B cell (primary cell): ENCODE measurements at regions not wholly inside any gene's neighbourhood (a gene's known extent, or its start where the extent isn't known, plus 50 kb on each side); places are given as distances from the start of the nearest gene placed in this dataset.
"Not testable (repeated sequence)": the region's sequence is repeated elsewhere in the genome, so short reads cannot be mapped to it uniquely, and the experiment has no call there.

Experiments
- ATAC-seq: fragments of 200-7000 bp; cut with Tn5 transposase; one replicate; pipeline ENCODE4 v1.10.0; 2021; ENCODE audit warnings: low read depth, mild to moderate bottlenecking, moderate number of reproducible peaks, moderate library complexity
- CTCF ChIA-PET: fragments of 350-600 bp; sonication (Branson Sonifier 250); formaldehyde crosslinking; loops from one replicate; lab custom pipeline; 2021; ENCODE audit warnings: antibody characterized with exemption, inconsistent platforms; lab: Charles Lee
- POLR2A ChIA-PET: fragments of 350-600 bp; sonication (Branson Sonifier 250); formaldehyde crosslinking; loops from one replicate; lab custom pipeline; 2021; ENCODE audit warnings: antibody characterized with exemption; lab: Charles Lee
- DNase-seq: peaks from one replicate; pipeline ENCODE4 v3.0.0; 2013
- H2AFZ ChIP-seq: 2 replicates; pipeline ENCODE4 v1.6.1; 2012; ENCODE audit warnings: mild to moderate bottlenecking, low read depth, low read length; ENCODE audit not compliant: insufficient read depth, poor library complexity, severe bottlenecking
- H3K27ac ChIP-seq, 2 donors: 1 replicate in 1 of 2; 2 replicates in 1 of 2; pipeline ENCODE4 v1.5.1; 2012 to 2013; ENCODE audit warnings: low read length in 2 of 2, mild to moderate bottlenecking in 2 of 2, moderate library complexity in 1 of 2
- H3K27me3 ChIP-seq, 4 experiments: fragments of 200-600 bp in 1 of 4; sonication (generic) in 1 of 4; replicated peaks in 1 of 4; 1 replicate in 2 of 4; 2 replicates in 2 of 4; pipeline versions ENCODE4 v1.6.1 to v1.7.0; 2013 to 2016; ENCODE audit warnings: low read length in 3 of 4, mild to moderate bottlenecking in 2 of 4, mixed read lengths in 1 of 4, moderate library complexity in 1 of 4; ENCODE audit not compliant: insufficient read depth in 4 of 4, control insufficient read depth in 3 of 4; ENCODE audit errors: control extremely low read depth in 1 of 4
- H3K36me3 ChIP-seq, 2 experiments: replicated peaks in 1 of 2; 1 replicate in 1 of 2; 2 replicates in 1 of 2; pipeline versions ENCODE4 v1.6.1 to v1.7.1; 2013; ENCODE audit warnings: low read length in 1 of 2; ENCODE audit not compliant: insufficient read depth in 2 of 2, control insufficient read depth in 1 of 2; ENCODE audit errors: control extremely low read depth in 1 of 2, extremely low read depth in 1 of 2
- H3K4me1 ChIP-seq, 2 donors: fragments of 200-600 bp in 1 of 2; sonication (generic) in 1 of 2; 1 replicate in 1 of 2; 2 replicates in 1 of 2; pipeline versions ENCODE4 v1.5.1 to v1.6.1; 2013 to 2017; ENCODE audit warnings: low read length in 2 of 2; ENCODE audit not compliant: control insufficient read depth in 2 of 2, insufficient read depth in 2 of 2
- H3K4me2 ChIP-seq: replicated peaks from 2 replicates; pipeline ENCODE3; 2012; ENCODE audit warnings: mild to moderate bottlenecking, low read depth, low read length; ENCODE audit not compliant: poor library complexity, severe bottlenecking
- H3K4me3 ChIP-seq, 5 experiments: fragments of 200-600 bp in 1 of 5; sonication (generic) in 1 of 5; 1 replicate in 3 of 5; 2 replicates in 2 of 5; pipeline versions ENCODE4 v1.5.1 to v1.7.0; 2011 to 2016; ENCODE audit warnings: low read length in 4 of 5, mild to moderate bottlenecking in 4 of 5, low read depth in 2 of 5, control low read depth in 1 of 5, moderate library complexity in 1 of 5; ENCODE audit not compliant: insufficient read depth in 1 of 5; ENCODE audit errors: control extremely low read depth in 1 of 5, extremely low read depth in 1 of 5
- H3K79me2 ChIP-seq: fragments of 200-600 bp; sonication (generic); one replicate; pipeline ENCODE4 v1.6.0; 2016; ENCODE audit warnings: low read length; ENCODE audit not compliant: control insufficient read depth, insufficient read depth
- H3K9ac ChIP-seq: fragments of 200-600 bp; sonication (generic); 2 replicates; pipeline ENCODE4 v1.6.1; 2017; ENCODE audit warnings: mild to moderate bottlenecking, low read length, moderate library complexity
- H3K9me3 ChIP-seq, 3 donors: one replicate each; pipeline versions ENCODE4 v1.6.1 to v1.7.1; 2013; ENCODE audit warnings: low read length in 2 of 3; ENCODE audit not compliant: control insufficient read depth in 2 of 3, insufficient read depth in 1 of 3; ENCODE audit errors: control extremely low read depth in 1 of 3
- H4K20me1 ChIP-seq: 2 replicates; pipeline ENCODE4 v1.6.0; 2012; ENCODE audit warnings: mild to moderate bottlenecking, low read length; ENCODE audit not compliant: insufficient read depth, control insufficient read depth, poor library complexity, severe bottlenecking
- H3K27ac Mint-ChIP-seq: one replicate; pipeline ENCODE4 v1.8.0; 2021; ENCODE audit warnings: mixed read lengths
- H3K27me3 Mint-ChIP-seq: one replicate; pipeline ENCODE4 v1.8.0; 2021; ENCODE audit warnings: mixed read lengths
- H3K4me1 Mint-ChIP-seq: one replicate; pipeline ENCODE4 v1.8.0; 2021; ENCODE audit warnings: mixed read lengths
- H3K4me3 Mint-ChIP-seq: one replicate; pipeline ENCODE4 v1.8.0; 2021; ENCODE audit warnings: mixed read lengths
- H3K9me3 Mint-ChIP-seq: one replicate; pipeline ENCODE4 v1.8.0; 2022; ENCODE audit warnings: mixed read lengths; ENCODE audit not compliant: insufficient read depth
- CTCF ChIP-seq: fragments of 200-600 bp; IDR thresholded peaks from one replicate; pipeline ENCODE4 v1.8.0; 2022; ENCODE audit warnings: antibody characterized with exemption, mild to moderate bottlenecking
- EZH2 ChIP-seq: IDR thresholded peaks from 2 replicates; pipeline ENCODE4 v1.6.1; 2012; ENCODE audit warnings: borderline replicate concordance, low read depth, mild to moderate bottlenecking, moderate library complexity, low read length; ENCODE audit not compliant: insufficient read depth, poor library complexity, severe bottlenecking
- WGBS: methylation state at CpG from one replicate; pipeline ENCODE4 v1.1.5; 2013; ENCODE audit warnings: missing lambda C conversion rate; ENCODE audit not compliant: insufficient coverage; 5-methylcytosine and 5-hydroxymethylcytosine counted together
- intact Hi-C: fragments of 100-400 bp; cut with micrococcal nuclease; formaldehyde crosslinking; loops from one replicate; pipeline ENCODE4 v1.10.0; 2022

DNA sequence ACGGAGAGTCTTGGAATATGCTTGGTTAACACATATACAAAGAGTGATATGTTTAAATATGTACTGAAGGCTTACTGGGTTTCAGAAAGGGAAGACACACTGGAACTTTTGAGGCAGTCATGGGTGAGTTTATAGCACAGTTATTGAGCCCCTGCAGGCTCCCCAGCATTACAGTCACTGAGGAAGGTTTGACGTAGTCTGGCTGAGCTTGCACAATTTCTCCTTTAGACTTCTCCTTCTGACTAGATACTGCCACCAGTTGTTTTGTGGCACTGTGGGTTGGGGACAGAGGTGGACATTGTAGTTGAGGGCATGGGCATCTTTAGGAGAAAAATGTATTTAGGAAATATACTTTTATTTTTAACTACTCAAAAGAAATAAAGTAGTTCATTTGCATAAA, 285.4 kb downstream of the C11orf87 start:
- Histone ChIP-seq H2AFZ (no peak overlapping the region), H3K9me3 (peaks cover 0 to 1% (median 0%) of the 10 kb centered on the region in 3 donors), H3K4me1 (no peaks in the 10 kb centered on the region), H3K4me3 (no peak overlapping the region), H4K20me1 (no peaks in the 10 kb centered on the region), H3K36me3 (no peaks in the 10 kb centered on the region), H3K27me3 (no peaks in the 10 kb centered on the region), H3K9ac (no peak overlapping the region), H3K4me2 (no peak overlapping the region), H3K27ac (no peak overlapping the region), H3K79me2 (no peaks in the 10 kb centered on the region)
- CTCF ChIA-PET, result no interaction called here
- no CpG with 5 or more reads among the region's 2 CpGs for WGBS
- intact Hi-C loops, result no loop called here
- Mint-ChIP-seq H3K4me3 (no peak overlapping the region), H3K27me3 (peaks cover 14% of the 10 kb centered on the region), H3K27ac (no peak overlapping the region), H3K9me3 (peaks cover 3% of the 10 kb centered on the region), H3K4me1 (no peaks in the 10 kb centered on the region)
- ATAC-seq (no peak), DNase-seq (no peak)
- POLR2A ChIA-PET, result no interaction called here
- TF ChIP-seq EZH2, result no peak
- no peak for TF ChIP-seq CTCF

DNA sequence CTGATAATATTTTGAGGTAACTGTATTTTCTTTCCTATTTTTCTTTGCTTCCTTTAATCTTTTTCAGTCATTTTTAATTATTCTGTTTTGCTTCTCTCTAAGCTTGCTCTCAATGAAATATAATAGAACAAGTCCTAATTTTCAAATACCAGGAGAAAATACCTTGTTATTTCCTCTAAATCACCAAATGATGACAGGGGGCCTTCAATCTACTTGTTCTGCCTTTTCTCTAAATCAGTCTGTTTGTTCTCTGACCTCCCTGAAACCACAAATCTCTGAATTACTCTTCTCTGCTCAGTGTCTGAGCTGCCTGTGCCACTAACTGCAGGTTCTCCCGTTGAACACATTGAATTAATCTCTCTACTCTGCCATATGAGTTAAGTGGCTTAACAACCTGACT, 286.2 kb downstream of the C11orf87 start:
- 82% methylated on average over 1 of the region's 1 CpG for WGBS
- POLR2A ChIA-PET, result no interaction called here
- peaks cover 0 to 1% (median 0%) of the 10 kb centered on the region in 3 donors for H3K9me3 ChIP-seq
- no peak for ATAC-seq
- no peak overlapping the region for H3K27ac ChIP-seq
- H3K27ac Mint-ChIP-seq, result no peak overlapping the region
- peaks cover 14% of the 10 kb centered on the region for H3K27me3 Mint-ChIP-seq
- TF ChIP-seq EZH2, result no peak
- no peak for TF ChIP-seq CTCF
- intact Hi-C loops, result no loop called here
- no peaks in the 10 kb centered on the region for H3K36me3 ChIP-seq
- H3K4me3 ChIP-seq, result no peak overlapping the region
- no peaks in the 10 kb centered on the region for H3K4me1 ChIP-seq
- no peak overlapping the region for H3K4me2 ChIP-seq
- CTCF ChIA-PET, result interaction anchor here (0.8 kb wide), 1 partner anchor 16 kb away, joined by 3 read pairs; no protein-coding TSS in a partner anchor
- no peaks in the 10 kb centered on the region for H3K4me1 Mint-ChIP-seq
- H2AFZ ChIP-seq, result no peak overlapping the region
- no peaks in the 10 kb centered on the region for H3K79me2 ChIP-seq
- no peak overlapping the region for H3K9ac ChIP-seq
- DNase-seq, result no peak
- no peaks in the 10 kb centered on the region for H4K20me1 ChIP-seq
- H3K4me3 Mint-ChIP-seq, result no peak overlapping the region
- peaks cover 3% of the 10 kb centered on the region for H3K9me3 Mint-ChIP-seq
- no peaks in the 10 kb centered on the region for H3K27me3 ChIP-seq

DNA sequence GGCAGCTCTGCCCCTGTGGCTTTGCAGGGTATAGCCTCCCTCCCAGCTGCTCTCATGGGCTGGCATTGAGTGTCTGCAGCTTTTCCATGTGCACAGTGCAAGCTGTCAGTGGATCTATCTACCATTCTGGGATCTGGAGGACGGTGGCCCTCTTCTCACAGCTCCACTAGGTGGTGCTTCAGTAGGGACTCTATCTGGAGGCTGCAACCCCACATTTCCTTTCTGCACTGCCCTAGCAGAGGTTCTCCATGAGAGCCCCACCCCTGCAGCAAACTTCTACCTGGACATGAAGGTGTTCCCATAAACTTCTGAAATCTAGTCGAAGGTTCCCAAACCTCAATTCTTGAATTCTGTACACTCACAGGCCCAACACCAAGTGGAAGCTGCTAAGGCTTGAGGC, 292.5 kb downstream of the C11orf87 start:
- POLR2A ChIA-PET, H3K9ac ChIP-seq, H3K79me2 ChIP-seq, H3K4me1 Mint-ChIP-seq, ATAC-seq, DNase-seq, H3K9me3 ChIP-seq, H3K36me3 ChIP-seq, H3K4me1 ChIP-seq, H3K27me3 Mint-ChIP-seq, H3K27ac ChIP-seq, H4K20me1 ChIP-seq, H3K27me3 ChIP-seq, H3K27ac Mint-ChIP-seq, intact Hi-C loops, H3K4me3 Mint-ChIP-seq, H2AFZ ChIP-seq, CTCF ChIA-PET, H3K4me2 ChIP-seq, H3K4me3 ChIP-seq: not testable (repeated sequence)
- peaks cover 11% of the 10 kb centered on the region for H3K9me3 Mint-ChIP-seq
- 100% methylated on average over 2 of the region's 2 CpGs for WGBS
